ENCODE measurements at regions not wholly inside any gene's neighbourhood (a gene's known extent, or its start where the extent isn't known, plus 50 kb on each side); places are given as distances from the start of the nearest gene placed in this dataset.
A peak's percentile ranks its signal among the peaks of the same experiment; 100 is the strongest.

DNA sequence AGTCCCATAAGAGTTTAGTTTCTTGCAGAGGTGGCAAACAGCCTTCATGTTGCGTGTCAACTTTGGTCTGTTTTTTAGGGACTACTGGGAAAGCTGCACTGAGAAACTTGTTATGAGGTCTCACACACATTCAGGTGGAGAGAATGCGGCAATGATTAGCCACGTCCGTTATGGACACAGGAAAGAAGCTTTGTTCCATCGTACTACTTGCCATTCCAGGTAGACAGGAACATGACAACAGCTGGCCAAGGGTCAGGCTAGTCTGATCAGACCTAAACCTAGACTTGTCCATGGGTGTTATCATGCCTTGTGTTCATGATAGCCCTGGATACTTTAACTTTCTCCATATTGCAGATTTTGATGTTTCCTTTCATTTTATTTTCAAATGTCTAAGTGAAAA is 113.2 kb downstream of the ZNF608 start:
- no peak overlapping the region for H3K4ac ChIP-seq (ENCODE audit: low read depth, low read length)
- Mint-ChIP-seq H3K27ac (peak overlapping the region in 1 of 3 experiments; percentile 66; a peak in 1 of 7 replicates), H3K9me3 (no peaks in the 10 kb centered on the region; a peak in 1 of 5 replicates), H3K4me3 (no peak overlapping the region), H3K27me3 (ENCODE audit: low read depth) (no peaks in the 10 kb centered on the region; the same call in 1 of the 2 replicates), H3K4me1 (peaks cover 33 to 44% of the 10 kb centered on the region in 2 experiments), H3K36me3 (ENCODE audit: insufficient read depth in 1 of 3, low read depth in 3 of 3) (peaks cover 21 to 46% (median 36%) of the 10 kb centered on the region in 3 experiments; a peak in 6 of 7 replicates)
- H3K4me1 ChIP-seq (ENCODE audit: insufficient read depth, low read length), result peaks cover 3% of the 10 kb centered on the region; the same call in 1 of the 2 replicates
- no peaks in the 10 kb centered on the region for H3K79me2 ChIP-seq (ENCODE audit: insufficient read depth, low read length)
- H2BK15ac ChIP-seq (ENCODE audit: low read depth, low read length), result no peak overlapping the region
- no peaks in the 10 kb centered on the region for H3K79me1 ChIP-seq (ENCODE audit: insufficient read depth, low read depth, low read length, poor library complexity, severe bottlenecking)
- H3K14ac ChIP-seq (ENCODE audit: insufficient read depth, low read length), result no peak overlapping the region
- no peak overlapping the region for H3K18ac ChIP-seq (ENCODE audit: insufficient read length, low read depth, low read length)
- H3K4me2 ChIP-seq (ENCODE audit: insufficient read depth, insufficient read length, low read length), result no peak overlapping the region
- H3K56ac ChIP-seq (ENCODE audit: insufficient read length, low read depth, low read length), result no peak overlapping the region
- no peaks in the 10 kb centered on the region for H3K23me2 ChIP-seq (ENCODE audit: insufficient read length, low read depth, low read length, poor library complexity, severe bottlenecking)
- no peak for DNase-seq
- no peak overlapping the region for H4K8ac ChIP-seq (replicated peaks; ENCODE audit: insufficient read length, low read depth, low read length)
- H4K20me1 ChIP-seq (ENCODE audit: control insufficient read depth, insufficient read depth, insufficient read length), result no peaks in the 10 kb centered on the region
- no peak overlapping the region for H2AFZ ChIP-seq (ENCODE audit: low read length)
- H3K27ac ChIP-seq (ENCODE audit: insufficient read length, low read depth, low read length), result no peak overlapping the region
- H2BK120ac ChIP-seq (ENCODE audit: low read depth, low read length, poor library complexity, severe bottlenecking), result no peak overlapping the region
- WGBS (ENCODE audit: extremely low coverage, insufficient read length, low lambda C conversion rate), result no CpG with 5 or more reads among the region's 5 CpGs
- H2BK12ac ChIP-seq (ENCODE audit: insufficient read length, low read depth, low read length), result no peak overlapping the region
- no peaks in the 10 kb centered on the region for H3K27me3 ChIP-seq (ENCODE audit: insufficient read depth, low read length)
- no peak overlapping the region for H4K5ac ChIP-seq (ENCODE audit: insufficient read length, low read depth, low read length)
- H3K9me3 ChIP-seq (ENCODE audit: control insufficient read depth, low read depth, low read length), result no peaks in the 10 kb centered on the region
- TF ChIP-seq, protein P1, sequence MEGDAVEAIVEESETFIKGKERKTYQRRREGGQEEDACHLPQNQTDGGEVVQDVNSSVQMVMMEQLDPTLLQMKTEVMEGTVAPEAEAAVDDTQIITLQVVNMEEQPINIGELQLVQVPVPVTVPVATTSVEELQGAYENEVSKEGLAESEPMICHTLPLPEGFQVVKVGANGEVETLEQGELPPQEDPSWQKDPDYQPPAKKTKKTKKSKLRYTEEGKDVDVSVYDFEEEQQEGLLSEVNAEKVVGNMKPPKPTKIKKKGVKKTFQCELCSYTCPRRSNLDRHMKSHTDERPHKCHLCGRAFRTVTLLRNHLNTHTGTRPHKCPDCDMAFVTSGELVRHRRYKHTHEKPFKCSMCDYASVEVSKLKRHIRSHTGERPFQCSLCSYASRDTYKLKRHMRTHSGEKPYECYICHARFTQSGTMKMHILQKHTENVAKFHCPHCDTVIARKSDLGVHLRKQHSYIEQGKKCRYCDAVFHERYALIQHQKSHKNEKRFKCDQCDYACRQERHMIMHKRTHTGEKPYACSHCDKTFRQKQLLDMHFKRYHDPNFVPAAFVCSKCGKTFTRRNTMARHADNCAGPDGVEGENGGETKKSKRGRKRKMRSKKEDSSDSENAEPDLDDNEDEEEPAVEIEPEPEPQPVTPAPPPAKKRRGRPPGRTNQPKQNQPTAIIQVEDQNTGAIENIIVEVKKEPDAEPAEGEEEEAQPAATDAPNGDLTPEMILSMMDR (conservative IDR thresholded peaks at IDR 0.05), result no peak
- H2BK20ac ChIP-seq (ENCODE audit: low read depth, low read length, poor library complexity, severe bottlenecking), result no peak overlapping the region
- no peak overlapping the region for H2BK5ac ChIP-seq (ENCODE audit: insufficient read length, low read length)
- no peak overlapping the region for H3K9ac ChIP-seq (ENCODE audit: extremely low read depth, insufficient read length, low read length)
- H3T11ph ChIP-seq (ENCODE audit: low read length), result no peak overlapping the region
- H3K23ac ChIP-seq (ENCODE audit: insufficient read length, low read depth, low read length), result no peak overlapping the region
- no peak overlapping the region for H2AK5ac ChIP-seq (ENCODE audit: insufficient read length, low read length)
- no peak overlapping the region for H4K91ac ChIP-seq (ENCODE audit: insufficient read length, low read depth, low read length)
